ENCODE measurements at regions not wholly inside any gene's neighbourhood (a gene's known extent, or its start where the extent isn't known, plus 50 kb on each side); places are given as distances from the start of the nearest gene placed in this dataset.

GRCh38 chr16:7031031-7031430 lies 301.6 kb upstream of the RBFOX1 start:
- Histone ChIP-seq H3K27ac (ENCODE audit: low read depth in 1 of 3, low read length in 2 of 3) (no peak overlapping the region), H3K4me1 (ENCODE audit: control insufficient read depth in 3 of 3, insufficient read depth in 2 of 3, low read depth in 1 of 3, low read length in 2 of 3) (no peaks in the 10 kb centered on the region), H3K9me3 (ENCODE audit: control insufficient read depth in 2 of 2, insufficient read depth in 1 of 2, low read depth in 1 of 2, low read length in 1 of 2) (no peaks in the 10 kb centered on the region), H3K27me3 (ENCODE audit: control insufficient read depth in 3 of 3, insufficient read depth in 3 of 3, low read length in 3 of 3) (no peaks in the 10 kb centered on the region), H3K4me3 (ENCODE audit: low read depth in 1 of 3, low read length in 3 of 3) (no peak overlapping the region), H3K36me3 (ENCODE audit: control insufficient read depth in 3 of 3, insufficient read depth in 2 of 3, low read depth in 1 of 3, low read length in 3 of 3) (no peaks in the 10 kb centered on the region)
- no peak for FAIRE-seq
- WGBS, 3 donors = 31 to 53% (median 39%) methylated on average over 2 of the region's 2 CpGs
- peak in 1 of 2 donors; percentile 56 for DNase-seq

DNA sequence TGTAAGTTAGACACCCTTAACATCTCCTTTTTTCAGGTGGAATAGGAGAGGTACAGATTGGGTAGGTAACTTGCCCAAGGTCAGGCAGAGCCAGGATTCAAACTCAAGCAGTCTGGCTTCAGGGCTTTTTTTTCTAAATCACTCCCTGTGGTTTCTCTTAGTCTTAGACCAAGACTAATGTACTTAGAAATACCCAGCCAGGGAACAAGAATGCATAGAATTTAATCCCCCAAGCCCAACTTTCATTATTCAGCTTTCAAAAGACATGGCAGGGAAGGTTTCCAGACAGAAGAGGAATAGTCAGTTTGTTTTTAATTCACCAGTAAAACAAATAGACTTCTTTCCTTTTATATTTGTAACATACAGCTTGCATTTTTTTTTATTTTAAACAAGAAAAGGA lies 305.2 kb upstream of the RBFOX1 start:
- Histone ChIP-seq H3K4me3 (ENCODE audit: low read depth in 1 of 3, low read length in 3 of 3) (no peak overlapping the region), H3K36me3 (ENCODE audit: control insufficient read depth in 3 of 3, insufficient read depth in 2 of 3, low read depth in 1 of 3, low read length in 3 of 3) (no peaks in the 10 kb centered on the region), H3K4me1 (ENCODE audit: control insufficient read depth in 3 of 3, insufficient read depth in 2 of 3, low read depth in 1 of 3, low read length in 2 of 3) (no peaks in the 10 kb centered on the region), H3K9me3 (ENCODE audit: control insufficient read depth in 2 of 2, insufficient read depth in 1 of 2, low read depth in 1 of 2, low read length in 1 of 2) (no peaks in the 10 kb centered on the region), H3K27me3 (ENCODE audit: control insufficient read depth in 3 of 3, insufficient read depth in 3 of 3, low read length in 3 of 3) (no peaks in the 10 kb centered on the region), H3K27ac (ENCODE audit: low read depth in 1 of 3, low read length in 2 of 3) (no peak overlapping the region)
- FAIRE-seq = no peak
- DNase-seq = no peak

DNA sequence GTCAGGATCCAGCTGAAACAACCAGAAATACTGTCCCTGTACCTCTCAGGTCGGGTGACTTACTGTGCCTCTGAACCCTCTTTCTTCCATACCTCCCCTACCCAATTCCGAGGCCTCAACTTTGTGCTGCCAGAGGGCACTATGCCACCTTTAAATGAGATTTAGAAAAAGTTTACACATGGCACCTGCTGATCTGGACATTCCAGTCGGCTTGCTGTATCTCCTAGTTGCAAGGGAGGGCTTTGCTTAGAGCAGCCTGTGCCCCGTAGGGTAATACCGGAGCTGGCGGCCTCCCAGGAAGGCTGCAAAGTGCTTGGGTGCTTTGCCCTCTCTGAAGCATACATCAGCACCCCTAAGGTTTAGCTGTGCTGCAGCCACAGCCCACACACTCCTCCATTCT lies 306.0 kb upstream of the RBFOX1 start:
- Histone ChIP-seq H3K4me1 (ENCODE audit: control insufficient read depth in 3 of 3, insufficient read depth in 2 of 3, low read depth in 1 of 3, low read length in 2 of 3) (no peaks in the 10 kb centered on the region), H3K27me3 (ENCODE audit: control insufficient read depth in 3 of 3, insufficient read depth in 3 of 3, low read length in 3 of 3) (no peaks in the 10 kb centered on the region), H3K4me3 (ENCODE audit: low read depth in 1 of 3, low read length in 3 of 3) (no peak overlapping the region), H3K36me3 (ENCODE audit: control insufficient read depth in 3 of 3, insufficient read depth in 2 of 3, low read depth in 1 of 3, low read length in 3 of 3) (no peaks in the 10 kb centered on the region), H3K9me3 (ENCODE audit: control insufficient read depth in 2 of 2, insufficient read depth in 1 of 2, low read depth in 1 of 2, low read length in 1 of 2) (no peaks in the 10 kb centered on the region), H3K27ac (ENCODE audit: low read depth in 1 of 3, low read length in 2 of 3) (no peak overlapping the region)
- no peak for DNase-seq
- FAIRE-seq = no peak
- 63 to 67% (median 65%) methylated on average over 6 of the region's 6 CpGs for WGBS, 3 donors

GRCh38 chr16:7025616-7026190 lies 306.9 kb upstream of the RBFOX1 start:
- 25 to 34% (median 31%) methylated on average over 7 of the region's 7 CpGs for WGBS, 3 donors
- Histone ChIP-seq H3K27me3 (ENCODE audit: control insufficient read depth in 3 of 3, insufficient read depth in 3 of 3, low read length in 3 of 3) (no peaks in the 10 kb centered on the region), H3K27ac (ENCODE audit: low read depth in 1 of 3, low read length in 2 of 3) (no peak overlapping the region), H3K4me1 (ENCODE audit: control insufficient read depth in 3 of 3, insufficient read depth in 2 of 3, low read depth in 1 of 3, low read length in 2 of 3) (no peaks in the 10 kb centered on the region), H3K4me3 (ENCODE audit: low read depth in 1 of 3, low read length in 3 of 3) (no peak overlapping the region), H3K36me3 (ENCODE audit: control insufficient read depth in 3 of 3, insufficient read depth in 2 of 3, low read depth in 1 of 3, low read length in 3 of 3) (no peaks in the 10 kb centered on the region), H3K9me3 (ENCODE audit: control insufficient read depth in 2 of 2, insufficient read depth in 1 of 2, low read depth in 1 of 2, low read length in 1 of 2) (no peaks in the 10 kb centered on the region)
- peak; percentile 62 to 85 for DNase-seq
- no peak for FAIRE-seq

DNA sequence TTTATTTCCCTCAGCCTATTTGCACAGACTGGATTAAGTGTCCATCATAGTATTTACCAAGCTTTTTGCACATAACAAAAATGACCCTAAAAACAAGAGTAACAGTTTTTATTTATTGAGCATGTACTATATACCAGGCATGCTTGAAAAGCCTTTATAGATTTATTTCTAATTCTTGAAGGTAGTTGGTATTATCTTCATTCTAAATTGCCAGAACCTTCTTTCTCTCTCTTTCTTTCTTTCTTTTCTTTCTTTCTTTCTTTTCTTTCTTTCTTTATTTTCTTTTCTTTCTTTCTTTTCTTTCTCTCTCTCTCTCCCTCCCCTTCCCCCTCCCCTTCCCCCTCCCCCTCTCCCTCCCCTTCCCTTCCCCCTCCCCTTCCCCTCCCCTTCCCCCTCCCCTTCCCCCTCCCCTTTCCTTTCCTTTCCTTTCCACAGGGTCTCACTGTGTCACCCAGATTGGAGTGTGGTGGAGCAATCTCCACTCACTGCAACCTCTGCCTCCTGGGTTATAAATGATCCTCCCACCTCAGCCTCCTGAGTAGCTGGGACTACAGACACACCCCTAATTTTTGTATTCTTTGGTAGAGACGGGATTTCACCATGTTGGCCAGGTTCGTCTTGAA lies 310.9 kb upstream of the RBFOX1 start:
- 78 to 86% (median 80%) methylated on average over 2 of the region's 2 CpGs for WGBS, 3 donors
- Histone ChIP-seq H3K4me1 (ENCODE audit: control insufficient read depth in 3 of 3, insufficient read depth in 2 of 3, low read depth in 1 of 3, low read length in 2 of 3) (no peaks in the 10 kb centered on the region), H3K4me3 (ENCODE audit: low read depth in 1 of 3, low read length in 3 of 3) (no peak overlapping the region), H3K9me3 (ENCODE audit: control insufficient read depth in 2 of 2, insufficient read depth in 1 of 2, low read depth in 1 of 2, low read length in 1 of 2) (no peaks in the 10 kb centered on the region), H3K36me3 (ENCODE audit: control insufficient read depth in 3 of 3, insufficient read depth in 2 of 3, low read depth in 1 of 3, low read length in 3 of 3) (no peaks in the 10 kb centered on the region), H3K27ac (ENCODE audit: low read depth in 1 of 3, low read length in 2 of 3) (no peak overlapping the region), H3K27me3 (ENCODE audit: control insufficient read depth in 3 of 3, insufficient read depth in 3 of 3, low read length in 3 of 3) (no peaks in the 10 kb centered on the region)
- FAIRE-seq (no peak), DNase-seq (no peak)

- H3K4me1 ChIP-seq (ENCODE audit: control insufficient read depth in 3 of 3, insufficient read depth in 2 of 3, low read depth in 1 of 3, low read length in 2 of 3) = no peaks in the 10 kb centered on the region
- no peak for FAIRE-seq
- no peaks in the 10 kb centered on the region for H3K36me3 ChIP-seq (ENCODE audit: control insufficient read depth in 3 of 3, insufficient read depth in 2 of 3, low read depth in 1 of 3, low read length in 3 of 3)
- no peaks in the 10 kb centered on the region for H3K9me3 ChIP-seq (ENCODE audit: control insufficient read depth in 2 of 2, insufficient read depth in 1 of 2, low read depth in 1 of 2, low read length in 1 of 2)
- H3K4me3 ChIP-seq (ENCODE audit: low read depth in 1 of 3, low read length in 3 of 3) = no peak overlapping the region
- no peak overlapping the region for H3K27ac ChIP-seq (ENCODE audit: low read depth in 1 of 3, low read length in 2 of 3)
- no peaks in the 10 kb centered on the region for H3K27me3 ChIP-seq (ENCODE audit: control insufficient read depth in 3 of 3, insufficient read depth in 3 of 3, low read length in 3 of 3)
- no peak for DNase-seq
- 75 to 79% (median 76%) methylated on average over 15 of the region's 15 CpGs for WGBS, 3 donors
Measured at GRCh38 chr16:7017006-7017662, 315.5 kb upstream of the RBFOX1 start.

- no peaks in the 10 kb centered on the region for H3K27me3 ChIP-seq (ENCODE audit: control insufficient read depth in 3 of 3, insufficient read depth in 3 of 3, low read length in 3 of 3)
- H3K4me3 ChIP-seq (ENCODE audit: low read depth in 1 of 3, low read length in 3 of 3) = no peak overlapping the region
- WGBS, 3 donors = 80 to 83% (median 80%) methylated on average over 6 of the region's 6 CpGs
- H3K36me3 ChIP-seq (ENCODE audit: control insufficient read depth in 3 of 3, insufficient read depth in 2 of 3, low read depth in 1 of 3, low read length in 3 of 3) = no peaks in the 10 kb centered on the region
- H3K9me3 ChIP-seq (ENCODE audit: control insufficient read depth in 2 of 2, insufficient read depth in 1 of 2, low read depth in 1 of 2, low read length in 1 of 2) = no peaks in the 10 kb centered on the region
- no peak overlapping the region for H3K27ac ChIP-seq (ENCODE audit: low read depth in 1 of 3, low read length in 2 of 3)
- no peak for FAIRE-seq
- no peak for DNase-seq
- no peaks in the 10 kb centered on the region for H3K4me1 ChIP-seq (ENCODE audit: control insufficient read depth in 3 of 3, insufficient read depth in 2 of 3, low read depth in 1 of 3, low read length in 2 of 3)
Measured at GRCh38 chr16:7014756-7015155, 317.9 kb upstream of the RBFOX1 start.

DNA sequence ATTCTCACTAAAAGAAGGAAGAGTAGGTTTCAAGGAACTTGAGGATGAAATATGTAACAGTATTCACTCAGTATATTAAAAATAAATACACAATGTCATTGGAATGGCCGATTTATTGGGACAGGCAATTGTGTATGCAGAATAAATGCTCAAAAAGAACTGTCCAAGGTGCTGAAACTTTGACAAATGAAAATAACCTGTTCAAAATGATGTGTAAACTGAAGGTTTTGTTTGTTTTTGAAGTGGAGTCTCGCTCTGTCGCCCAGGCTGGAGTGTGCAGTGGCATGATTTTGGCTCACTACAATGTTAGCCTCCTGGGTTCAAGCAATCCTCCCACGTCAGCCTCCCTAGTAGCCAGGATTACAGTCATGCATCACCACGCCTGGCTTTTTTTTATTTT lies 318.7 kb upstream of the RBFOX1 start:
- no peaks in the 10 kb centered on the region for H3K9me3 ChIP-seq (ENCODE audit: control insufficient read depth in 2 of 2, insufficient read depth in 1 of 2, low read depth in 1 of 2, low read length in 1 of 2)
- 41 to 49% (median 46%) methylated on average over 5 of the region's 5 CpGs for WGBS, 3 donors
- DNase-seq = no peak
- no peak overlapping the region for H3K27ac ChIP-seq (ENCODE audit: low read depth in 1 of 3, low read length in 2 of 3)
- no peaks in the 10 kb centered on the region for H3K4me1 ChIP-seq (ENCODE audit: control insufficient read depth in 3 of 3, insufficient read depth in 2 of 3, low read depth in 1 of 3, low read length in 2 of 3)
- no peak overlapping the region for H3K4me3 ChIP-seq (ENCODE audit: low read depth in 1 of 3, low read length in 3 of 3)
- H3K36me3 ChIP-seq (ENCODE audit: control insufficient read depth in 3 of 3, insufficient read depth in 2 of 3, low read depth in 1 of 3, low read length in 3 of 3) = no peaks in the 10 kb centered on the region
- no peaks in the 10 kb centered on the region for H3K27me3 ChIP-seq (ENCODE audit: control insufficient read depth in 3 of 3, insufficient read depth in 3 of 3, low read length in 3 of 3)
- no peak for FAIRE-seq

GRCh38 chr16:7004266-7004665 lies 328.4 kb upstream of the RBFOX1 start:
- WGBS, 3 donors = 68 to 72% (median 70%) methylated on average over 4 of the region's 4 CpGs
- Histone ChIP-seq H3K4me3 (ENCODE audit: low read depth in 1 of 3, low read length in 3 of 3) (no peak overlapping the region), H3K4me1 (ENCODE audit: control insufficient read depth in 3 of 3, insufficient read depth in 2 of 3, low read depth in 1 of 3, low read length in 2 of 3) (no peaks in the 10 kb centered on the region), H3K27ac (ENCODE audit: low read depth in 1 of 3, low read length in 2 of 3) (no peak overlapping the region), H3K36me3 (ENCODE audit: control insufficient read depth in 3 of 3, insufficient read depth in 2 of 3, low read depth in 1 of 3, low read length in 3 of 3) (no peaks in the 10 kb centered on the region), H3K9me3 (ENCODE audit: control insufficient read depth in 2 of 2, insufficient read depth in 1 of 2, low read depth in 1 of 2, low read length in 1 of 2) (no peaks in the 10 kb centered on the region), H3K27me3 (ENCODE audit: control insufficient read depth in 3 of 3, insufficient read depth in 3 of 3, low read length in 3 of 3) (no peaks in the 10 kb centered on the region)
- DNase-seq = no peak
- FAIRE-seq = no peak

All from small intestine (tissue), 7 donors.